ENCODE measurements at regions not wholly inside any gene's neighbourhood (a gene's known extent, or its start where the extent isn't known, plus 50 kb on each side); places are given as distances from the start of the nearest gene placed in this dataset.
"Not testable (repeated sequence)": the region's sequence is repeated elsewhere in the genome, so short reads cannot be mapped to it uniquely, and the experiment has no call there.

DNA sequence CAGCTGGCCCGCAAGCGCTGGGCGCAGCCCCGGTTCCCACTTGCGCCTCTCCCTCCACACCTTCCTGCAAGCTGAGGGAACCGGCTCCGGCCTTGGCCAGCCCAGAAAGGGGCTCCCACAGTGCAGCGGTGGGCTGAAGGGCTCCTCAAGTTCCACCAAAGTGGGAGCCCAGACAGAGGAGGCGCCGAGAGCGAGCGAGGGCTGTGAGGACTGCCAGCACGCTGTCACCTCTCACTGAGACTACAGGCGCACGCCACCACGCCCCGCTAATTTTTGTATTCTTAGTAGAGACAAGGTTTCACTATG, 103.3 kb upstream of the KMT2C start:
- not testable (repeated sequence) for DNase-seq

DNA sequence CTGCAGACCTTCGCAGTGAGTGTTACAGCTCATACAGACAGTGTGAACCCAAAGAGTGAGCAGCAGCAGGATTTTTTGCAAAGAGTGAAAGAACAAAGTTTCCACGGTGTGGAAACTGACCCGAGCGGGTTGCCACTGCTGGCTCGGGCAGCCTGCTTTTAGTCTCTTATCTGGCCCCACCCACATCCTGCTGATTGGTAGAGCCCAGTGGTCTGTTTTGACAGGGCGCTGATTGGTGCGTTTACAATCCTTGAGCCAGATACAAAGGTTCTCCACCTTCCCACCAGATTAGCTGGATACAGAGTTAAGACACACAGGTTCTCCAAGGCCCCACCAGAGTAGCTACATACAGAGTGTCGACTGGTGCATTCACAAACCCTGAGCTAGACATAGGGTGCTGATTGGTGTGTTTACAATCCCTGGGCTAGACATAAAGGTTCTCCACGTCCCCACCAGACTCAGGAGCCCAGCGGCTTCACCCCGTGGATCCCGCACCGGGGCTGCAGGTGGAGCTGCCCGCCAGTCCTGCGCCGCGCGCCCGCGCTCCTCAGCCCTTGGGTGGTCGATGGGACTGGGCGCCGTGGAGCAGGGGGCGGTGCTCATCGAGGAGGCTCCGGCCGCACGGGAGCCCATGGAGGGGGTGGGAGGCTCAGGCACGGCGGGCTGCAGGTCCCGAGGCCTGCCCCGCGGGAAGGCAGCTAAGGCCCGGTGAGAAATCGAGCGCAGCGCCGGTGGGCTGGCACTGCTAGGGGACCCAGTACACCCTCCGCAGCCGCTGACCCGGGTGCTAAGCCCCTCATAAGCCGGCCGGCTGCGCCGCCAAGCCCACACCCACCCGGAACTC, 102.8 kb upstream of the KMT2C start:
- DNase-seq = not testable (repeated sequence)

DNA sequence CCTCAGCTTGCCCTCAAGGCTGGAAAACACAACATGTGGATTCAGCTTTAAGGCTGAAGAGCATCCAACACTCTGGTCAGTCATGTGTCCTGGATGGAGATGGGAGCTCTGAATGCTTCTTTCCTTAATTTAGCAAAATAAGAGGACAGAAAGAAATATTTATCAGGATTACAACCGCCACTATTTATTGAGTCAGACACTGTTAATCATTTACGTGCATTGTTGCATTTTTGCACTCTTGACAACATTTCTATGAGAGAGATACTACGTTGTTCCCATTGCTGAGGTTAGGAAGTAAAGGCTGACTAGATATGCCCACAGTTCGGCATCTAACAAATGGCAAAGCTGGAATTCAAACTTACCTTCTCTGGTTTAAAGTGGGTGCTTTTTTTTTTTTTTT, 101.8 kb upstream of the KMT2C start:
- no peak for DNase-seq

DNA sequence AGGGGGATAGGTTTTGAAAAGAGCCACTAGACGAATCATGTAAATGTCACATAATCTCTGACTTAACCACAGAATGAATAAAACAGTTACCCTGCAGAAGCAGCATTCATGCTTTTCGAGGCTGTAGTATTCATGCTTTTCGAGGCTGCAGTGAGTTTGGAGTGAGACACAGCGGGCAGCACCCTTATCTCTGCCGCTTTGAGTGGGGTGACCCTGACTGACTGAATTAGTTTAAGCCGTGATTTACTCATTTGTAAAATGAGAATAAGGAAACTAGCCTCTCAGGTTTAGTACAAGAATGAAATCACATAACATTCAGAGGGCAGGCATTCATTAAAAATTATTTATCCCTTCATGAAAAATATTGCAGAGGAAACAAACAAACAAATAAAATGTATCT, 92.8 kb upstream of the KMT2C start:
- DNase-seq = no peak

DNA sequence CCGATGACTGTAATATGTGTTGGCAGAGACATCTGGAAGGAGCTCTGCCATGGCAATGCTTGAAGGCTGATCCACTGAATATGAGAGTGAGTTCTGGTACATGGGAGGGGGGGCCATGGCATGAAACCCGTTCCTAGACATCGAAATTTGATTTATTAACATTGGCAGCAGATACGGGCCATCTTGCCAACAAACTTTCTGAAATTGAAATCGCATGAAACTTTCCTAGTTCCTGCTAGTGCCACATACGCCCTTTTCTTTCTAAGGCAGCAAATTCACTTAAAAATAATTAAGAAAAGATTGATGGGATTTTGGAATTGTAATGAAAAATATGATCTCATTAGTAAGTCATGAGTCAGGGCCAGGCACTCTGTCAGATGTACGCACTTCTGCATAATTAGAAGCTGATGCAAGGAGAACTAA, 91.8 kb upstream of the KMT2C start:
- DNase-seq = peak; percentile 11

DNA sequence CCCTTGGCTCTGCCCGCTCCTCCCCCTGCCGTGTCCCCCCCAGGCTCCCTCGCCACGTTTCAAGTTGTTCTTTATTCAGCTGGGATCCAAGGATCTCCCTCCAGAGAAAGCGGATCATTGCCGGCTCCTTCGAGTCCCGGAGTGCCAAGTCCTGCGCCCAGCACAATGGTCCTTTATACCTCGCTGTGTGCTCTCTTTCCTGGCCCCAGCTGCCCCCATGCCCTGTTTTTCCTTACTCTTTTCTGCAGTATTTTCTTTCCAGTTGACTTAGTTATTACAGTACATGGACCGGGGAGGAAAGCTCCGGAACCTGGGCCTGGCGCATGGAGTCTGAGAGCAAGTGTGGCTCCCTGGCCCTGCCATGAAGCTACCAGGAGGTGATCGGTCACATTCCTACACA, 88.1 kb upstream of the KMT2C start:
- no peak for DNase-seq

DNA sequence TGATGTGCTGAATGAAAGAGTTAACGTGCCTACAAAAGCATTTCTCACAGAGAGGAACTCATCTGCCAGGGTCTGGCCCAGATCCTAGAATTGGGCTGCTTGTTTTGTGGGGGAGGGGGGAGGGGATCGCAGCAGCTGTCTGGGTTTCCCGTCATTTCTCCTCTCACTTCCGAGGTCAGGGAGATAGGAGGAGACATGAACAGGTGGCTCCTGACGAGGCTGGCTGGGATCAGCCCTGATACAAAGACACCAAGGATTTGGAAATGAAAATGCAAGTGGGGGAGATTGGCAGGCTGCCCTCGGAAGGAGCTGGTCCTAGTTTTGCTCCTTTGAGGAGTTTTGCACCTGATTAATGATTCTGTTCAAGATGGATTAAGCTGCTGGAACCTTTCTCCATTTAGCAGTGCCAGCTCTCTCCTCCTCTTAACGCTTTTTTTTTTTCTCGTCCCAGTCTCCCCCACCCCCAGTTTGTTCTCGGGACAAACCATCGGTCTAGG, 86.8 kb upstream of the KMT2C start:
- no peak for DNase-seq

DNA sequence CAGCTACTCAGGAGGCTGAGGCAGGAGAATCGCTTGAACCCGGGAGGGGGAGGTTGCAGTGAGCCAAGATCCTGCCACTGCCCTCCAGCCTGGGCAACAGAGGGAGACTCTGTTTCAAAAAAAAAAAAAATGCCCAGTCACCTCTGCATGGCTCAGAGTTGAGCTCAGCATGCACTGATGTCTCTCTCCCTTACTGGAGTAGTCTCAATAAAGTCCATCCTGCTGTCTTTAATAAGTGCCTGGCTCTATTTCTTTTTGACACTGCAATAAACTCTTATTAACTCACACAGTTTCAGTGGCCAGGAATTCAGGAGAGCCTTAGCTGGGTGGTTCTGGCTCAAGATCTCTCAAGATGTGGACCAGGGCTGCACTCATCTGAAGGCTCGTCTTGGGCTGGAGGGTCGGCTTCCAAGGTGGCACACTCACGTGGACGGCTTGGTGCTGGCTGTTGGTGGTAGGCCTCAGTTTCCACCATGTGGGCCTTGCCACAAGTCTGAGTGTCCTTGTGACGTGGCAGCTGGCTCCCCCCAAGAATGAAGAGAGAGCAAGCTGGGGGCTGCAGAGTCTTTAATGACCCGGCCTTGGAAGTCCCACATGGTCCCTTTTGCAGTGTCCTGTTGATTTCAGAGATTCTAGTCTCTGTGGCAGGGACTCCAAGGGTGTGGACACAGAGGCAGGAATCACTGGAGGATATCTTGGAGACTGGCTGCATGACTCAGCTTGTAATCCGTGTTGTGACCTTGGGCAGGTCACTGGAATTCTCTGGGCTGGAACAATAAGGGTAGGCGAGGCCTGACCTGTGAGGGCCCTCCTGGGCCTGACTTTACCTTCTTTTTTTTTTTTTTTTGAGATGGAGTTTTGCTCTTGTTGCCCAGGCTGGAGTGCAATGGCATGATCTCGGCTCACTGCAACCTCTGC, 85.9 kb upstream of the KMT2C start:
- DNase-seq = no peak

DNA sequence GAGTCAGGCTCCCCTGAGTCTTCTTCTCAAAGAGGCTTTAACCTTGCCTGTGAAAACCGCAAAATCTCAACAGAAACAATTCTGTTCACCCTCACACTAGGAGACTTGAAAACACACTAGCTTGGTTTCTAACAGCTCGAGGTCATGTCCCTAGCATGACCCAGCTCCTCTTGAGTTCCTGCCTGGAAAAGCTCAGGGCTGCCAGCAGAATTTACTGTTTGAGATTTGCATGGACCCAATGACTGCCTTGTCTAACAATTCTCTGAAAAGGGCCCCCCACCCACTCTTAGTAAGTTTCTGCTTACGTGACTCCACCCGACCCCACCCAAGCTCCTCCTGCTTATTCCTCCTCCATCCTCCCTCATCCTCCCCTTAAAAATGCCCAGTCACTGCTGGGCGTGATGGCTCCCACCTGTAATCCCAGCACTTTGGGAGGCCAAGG, 85.1 kb upstream of the KMT2C start:
- DNase-seq = no peak

DNA sequence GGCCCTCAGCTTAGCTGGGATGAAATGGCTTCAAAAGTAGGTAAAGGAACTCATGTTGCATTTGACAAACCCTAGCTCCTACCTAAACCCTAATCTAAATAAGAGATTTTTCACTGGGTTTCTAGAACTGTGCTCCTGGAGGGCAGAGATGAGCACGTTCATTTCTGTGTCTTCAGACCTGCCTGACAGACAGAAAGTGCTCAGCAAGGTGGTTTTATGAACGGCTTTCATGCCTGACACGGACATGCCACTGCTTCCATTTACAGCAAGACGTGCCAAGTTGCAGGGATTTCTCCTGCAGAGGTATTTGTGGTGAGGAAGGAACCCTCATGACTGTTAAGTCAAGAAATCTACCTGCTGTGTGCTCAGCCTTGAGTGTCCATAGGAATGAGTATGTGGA, 83.5 kb upstream of the KMT2C start:
- DNase-seq = no peak

DNA sequence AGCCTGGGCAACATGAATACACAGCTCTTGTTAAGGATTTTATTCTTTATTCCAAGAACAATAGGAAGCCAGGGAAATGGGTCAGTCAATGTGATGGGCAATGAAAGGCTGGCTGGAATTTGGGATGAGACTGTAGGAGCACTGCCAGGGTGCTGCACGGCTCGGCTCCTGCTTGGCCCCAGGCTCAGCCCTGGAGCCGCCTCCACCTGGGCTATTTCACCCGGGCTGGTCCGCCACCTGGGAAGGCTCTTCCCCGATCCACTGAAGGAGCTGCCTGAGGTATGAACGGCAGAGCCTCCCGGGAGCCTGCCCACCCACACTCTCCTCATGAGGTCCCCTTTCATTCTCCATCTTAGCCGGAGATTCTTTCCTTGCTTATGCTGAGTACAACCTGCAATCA, 80.4 kb upstream of the KMT2C start:
- no peak for DNase-seq

DNA sequence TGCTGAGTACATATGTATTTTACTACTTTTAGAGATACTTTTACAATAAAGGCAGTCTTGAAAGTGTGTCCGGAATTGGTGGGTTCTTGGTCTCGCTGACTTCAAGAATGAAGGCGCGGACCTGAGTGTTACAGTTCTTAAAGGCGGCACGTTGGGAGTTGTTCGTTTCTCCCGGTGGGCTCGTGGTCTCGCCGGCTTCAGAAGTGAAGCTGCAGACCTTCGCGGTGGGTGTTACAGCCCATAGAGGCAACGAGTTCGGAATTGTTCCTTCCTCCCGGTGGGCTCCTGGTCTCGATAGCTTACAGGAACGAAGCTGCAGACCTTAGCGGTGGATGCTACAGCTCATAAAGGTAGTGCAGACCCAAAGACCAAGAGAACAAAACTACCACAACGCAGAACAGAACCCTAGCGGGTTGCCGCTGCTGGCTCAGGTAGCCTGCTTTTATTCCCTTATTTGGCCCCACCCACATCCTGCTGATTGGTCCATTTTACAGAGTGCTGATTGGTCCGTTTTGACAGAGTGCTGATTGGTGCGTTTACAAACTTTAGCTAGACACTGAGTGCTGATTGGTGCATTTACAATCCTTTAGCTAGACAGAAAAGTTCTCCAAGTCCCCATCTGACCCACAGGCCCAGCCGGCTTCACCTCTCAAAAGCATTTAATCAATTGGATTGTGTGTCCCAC, 79.6 kb upstream of the KMT2C start:
- not testable (repeated sequence) for DNase-seq

DNA sequence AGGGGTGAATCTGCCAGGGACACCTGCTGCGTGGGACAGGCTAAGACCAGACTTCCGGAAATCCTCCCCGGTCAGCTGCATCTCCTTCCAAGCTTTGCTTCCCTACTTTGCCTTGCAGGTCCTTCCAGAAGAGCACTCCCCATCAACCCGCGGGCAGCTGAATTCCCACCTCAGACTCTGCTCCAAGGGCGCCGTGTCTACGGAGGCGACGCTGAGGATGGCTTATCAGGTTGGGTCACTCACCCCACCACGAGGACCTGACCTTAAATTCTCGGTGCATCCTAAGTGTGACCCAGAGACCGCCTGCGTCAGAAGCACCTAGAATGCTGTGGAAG, 78.9 kb upstream of the KMT2C start:
- DNase-seq = no peak

DNA sequence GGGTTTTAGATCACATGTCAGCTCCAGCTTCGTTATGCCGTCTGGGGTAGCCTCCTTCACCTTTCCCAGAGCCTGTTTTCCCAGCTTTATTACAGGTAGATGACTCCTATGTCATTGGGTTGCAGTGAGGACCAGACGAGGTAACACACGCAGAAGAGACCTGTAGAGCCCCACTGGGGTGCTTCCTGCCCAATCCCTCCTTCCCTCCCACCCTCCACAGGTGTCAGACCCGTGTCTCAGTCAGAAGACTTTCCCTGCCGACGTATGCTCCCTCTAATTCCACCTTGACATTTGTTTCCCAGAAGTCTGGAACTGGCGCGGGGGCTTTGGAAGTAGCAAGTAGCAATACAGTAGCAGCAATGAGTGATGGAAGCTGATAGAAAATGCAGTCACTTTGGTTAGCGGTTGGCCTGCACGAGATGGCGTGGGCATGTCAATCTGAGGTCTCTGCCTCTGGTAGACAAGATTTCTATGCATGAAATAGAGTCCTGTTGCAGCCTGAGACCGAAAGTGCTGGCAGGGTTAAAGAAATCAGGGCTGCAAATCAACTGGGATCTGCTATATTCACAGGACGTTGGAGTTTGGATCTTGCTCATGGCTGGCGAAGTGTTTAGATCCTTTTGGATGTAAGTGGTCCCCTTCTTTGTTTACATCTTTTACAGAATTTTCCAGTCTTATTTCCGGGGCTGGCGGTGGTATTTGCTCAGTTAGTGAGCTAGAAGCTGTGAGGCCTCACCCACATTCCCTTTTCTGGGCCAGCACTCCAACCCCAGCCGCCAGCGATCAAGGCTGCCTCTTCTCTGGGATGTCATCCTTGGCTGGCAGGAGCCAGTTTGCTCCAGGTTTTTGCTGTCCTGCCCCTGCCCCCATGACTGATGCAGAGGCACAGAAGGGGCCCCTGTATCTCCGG, 78.3 kb upstream of the KMT2C start:
- DNase-seq = no peak

DNA sequence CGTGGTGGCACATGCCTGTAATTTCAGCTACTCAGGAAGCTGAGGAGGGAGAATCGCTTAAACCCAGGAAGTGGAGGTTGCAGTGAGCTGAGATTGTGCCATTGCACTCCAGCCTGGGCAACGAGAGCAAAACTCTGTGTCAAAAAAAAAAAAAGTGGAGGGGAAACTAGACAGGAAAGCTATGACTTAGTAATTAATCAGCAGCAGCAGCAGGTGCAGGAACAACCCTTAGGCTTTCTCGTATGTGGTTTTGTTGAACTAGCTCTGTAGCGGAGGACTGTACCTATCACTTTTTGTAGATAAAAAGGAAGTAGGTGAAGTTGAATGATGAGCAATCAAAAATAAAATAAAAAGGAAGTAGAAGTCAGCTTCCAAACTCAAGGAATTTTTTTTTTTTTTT, 76.9 kb upstream of the KMT2C start:
- DNase-seq = no peak

DNA sequence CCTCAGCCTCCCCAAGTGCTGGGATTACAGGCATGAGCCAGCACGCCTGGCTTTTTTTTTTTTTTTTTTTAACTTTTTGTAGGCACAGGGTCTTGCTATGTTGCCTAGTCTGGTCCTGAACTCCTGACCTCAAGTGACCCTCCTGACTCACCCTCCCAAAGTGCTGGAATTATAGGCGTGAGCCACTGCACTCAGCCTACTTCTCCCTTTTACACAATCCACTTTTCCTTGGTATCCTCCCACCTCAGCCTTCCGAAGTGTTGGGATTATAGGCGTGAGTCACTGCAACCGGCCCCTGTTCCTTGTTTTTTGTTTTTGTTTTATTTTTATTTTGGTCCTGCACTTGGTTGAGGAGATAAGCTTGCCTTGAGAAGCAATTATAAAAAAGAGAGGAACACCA, 75.9 kb upstream of the KMT2C start:
- no peak for DNase-seq

DNA sequence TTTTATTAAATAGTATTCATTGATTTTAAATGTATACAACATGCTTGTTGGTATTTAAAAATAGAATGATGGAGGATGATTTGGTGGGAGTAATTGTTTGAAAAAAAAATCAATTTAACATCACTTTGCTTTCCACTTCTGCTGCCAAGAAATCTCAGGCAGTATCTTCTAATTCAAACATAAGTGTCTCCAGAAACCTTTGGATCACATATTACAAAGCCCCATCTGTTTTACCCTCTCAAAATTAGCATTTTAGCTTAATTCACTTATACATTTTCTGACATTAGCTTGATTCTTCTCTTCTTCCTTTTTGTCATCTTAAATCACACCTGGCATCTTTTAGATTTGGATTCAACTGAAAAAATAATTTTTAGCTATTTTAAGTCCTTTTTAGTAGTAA, 72.9 kb upstream of the KMT2C start:
- no peak for DNase-seq

DNA sequence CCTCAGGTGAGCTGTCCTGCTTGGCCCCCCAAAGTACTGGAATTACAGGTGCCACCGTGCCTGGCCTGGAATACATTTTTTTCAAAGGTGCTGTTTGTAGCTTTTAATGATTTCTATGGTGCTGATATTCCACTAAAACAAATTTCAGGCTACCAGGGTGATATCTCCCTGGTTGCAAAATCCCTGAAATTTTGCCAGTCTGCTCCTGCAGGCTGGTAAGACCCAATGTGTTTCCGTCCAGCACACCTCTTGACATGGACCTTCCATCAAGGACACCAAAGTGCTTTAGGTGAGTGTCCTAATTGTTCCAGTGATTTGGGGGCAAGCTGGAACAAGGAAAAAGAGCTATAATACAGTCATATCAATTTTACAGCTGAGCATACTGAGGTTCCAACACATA, 69.8 kb upstream of the KMT2C start:
- no peak for DNase-seq

DNA sequence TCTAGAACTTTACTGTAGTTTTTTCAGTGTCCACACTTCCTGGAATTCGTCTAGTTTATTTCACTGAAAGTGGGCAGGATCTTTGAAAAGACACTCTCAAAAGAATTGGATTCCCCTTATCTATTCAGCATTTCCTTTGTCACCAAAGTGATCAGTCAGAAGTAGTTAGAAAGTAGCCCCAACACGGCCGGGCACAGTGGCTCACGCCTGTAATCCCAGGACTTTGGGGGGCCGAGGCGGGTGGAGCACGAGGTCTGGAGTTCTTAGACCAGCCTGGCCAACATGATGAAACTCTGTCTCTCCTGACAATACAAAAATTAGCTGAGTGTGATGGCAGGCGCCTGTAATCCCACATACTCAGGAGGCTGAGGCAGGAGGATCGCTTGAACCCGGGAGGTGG, 69.0 kb upstream of the KMT2C start:
- DNase-seq = no peak

DNA sequence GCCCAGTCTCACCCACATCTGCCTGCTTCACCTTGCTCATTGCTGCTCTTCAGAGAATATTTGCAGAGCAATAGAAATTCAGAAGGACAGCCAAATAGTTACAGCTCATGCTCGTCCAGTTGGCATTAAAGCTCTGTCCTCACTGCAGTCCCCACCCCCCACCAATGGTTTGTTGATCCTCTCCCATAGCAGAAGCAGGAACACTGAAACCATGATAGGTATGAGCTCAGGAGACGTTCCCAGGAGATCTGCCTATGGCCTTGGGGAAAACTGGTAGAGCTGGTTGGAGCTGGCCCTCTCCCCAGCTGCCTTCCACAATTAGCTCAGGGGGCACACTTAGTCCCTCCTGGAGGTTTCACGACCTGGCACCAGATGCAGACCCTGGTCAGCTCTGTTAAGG, 68.6 kb upstream of the KMT2C start:
- DNase-seq = no peak

DNA sequence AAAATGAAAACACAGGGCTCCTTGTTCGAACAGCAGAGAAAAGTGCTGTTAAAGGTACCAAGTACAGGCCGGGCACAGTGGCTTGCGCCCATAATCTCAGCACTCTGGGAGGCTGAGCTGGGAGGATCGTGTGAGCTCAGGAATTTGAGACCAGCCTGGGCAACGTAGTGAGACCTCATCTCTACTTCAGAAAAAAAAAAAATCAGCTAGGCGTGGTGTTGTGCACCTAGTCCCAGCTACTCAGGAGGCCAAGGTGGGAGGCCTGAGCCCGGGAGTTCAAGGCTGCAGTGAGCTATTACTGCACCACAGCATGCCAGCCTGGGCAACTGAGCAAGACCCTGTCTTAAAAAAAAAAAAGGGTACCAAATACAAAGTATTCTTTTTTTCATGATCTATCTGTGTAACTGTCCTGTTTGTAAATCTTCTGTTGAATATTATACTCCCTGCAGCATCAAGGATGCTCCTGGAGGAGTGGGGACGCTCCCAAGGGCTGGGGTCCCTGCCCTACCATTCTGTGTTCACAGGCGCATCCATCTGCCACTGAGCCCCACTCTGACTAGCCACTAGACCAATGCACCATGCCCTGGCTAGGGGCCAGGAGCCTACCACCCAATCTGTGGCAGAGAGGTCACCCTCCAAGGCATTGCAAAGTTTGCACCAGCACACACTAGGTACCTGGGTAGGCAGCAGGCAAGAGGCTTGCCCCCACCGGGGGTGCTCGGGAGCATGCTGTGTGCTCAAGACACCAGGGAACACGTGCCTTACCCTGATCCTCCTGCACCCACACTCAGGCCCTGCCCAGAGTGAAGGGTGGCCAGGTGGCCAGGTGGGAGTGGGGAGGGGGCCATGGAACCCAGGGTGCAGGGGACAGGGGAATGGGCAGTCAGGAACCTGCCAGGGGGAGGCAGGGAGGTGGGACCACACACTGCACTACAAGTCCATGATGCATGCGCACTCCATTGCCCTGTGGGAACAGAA, 67.3 kb upstream of the KMT2C start:
- no peak for DNase-seq

All from HCEC 1CT (cell line).